Psoas muscle (tissue), 7 donors: ENCODE measurements at regions not wholly inside any gene's neighbourhood (a gene's known extent, or its start where the extent isn't known, plus 50 kb on each side); places are given as distances from the start of the nearest gene placed in this dataset.

Experiments used
- ATAC-seq, 4 donors: fragments of 200-7000 bp; cut with Tn5 transposase; one replicate each; pipeline ENCODE4 v1.9.1; 2020; ENCODE audit warnings: moderate library complexity in 3 of 4, mild to moderate bottlenecking in 2 of 4
- DNase-seq, 2 donors: peaks; one replicate each; pipeline ENCODE4 v3.0.0-alpha.2; 2020
- H3K27ac ChIP-seq: fragments of 200-600 bp; one replicate; pipeline ENCODE4 v1.8.0; 2022
- H3K27me3 ChIP-seq, 3 donors: fragments of 200-600 bp in 1 of 3; one replicate each; pipeline versions ENCODE4 v1.6.1 to v1.8.0; 2013 to 2022; ENCODE audit warnings: low read length in 2 of 3, mild to moderate bottlenecking in 2 of 3, moderate library complexity in 1 of 3; ENCODE audit not compliant: insufficient read depth in 3 of 3
- H3K36me3 ChIP-seq, 2 donors: fragments of 200-600 bp in 1 of 2; one replicate each; pipeline versions ENCODE4 v1.6.1 to v1.8.0; 2013 to 2022; ENCODE audit warnings: low read depth in 1 of 2, mild to moderate bottlenecking in 1 of 2, moderate library complexity in 1 of 2; ENCODE audit not compliant: insufficient read depth in 1 of 2
- H3K4me1 ChIP-seq: fragments of 200-600 bp; one replicate; pipeline ENCODE4 v1.8.0; 2022
- H3K4me3 ChIP-seq: fragments of 200-600 bp; one replicate; pipeline ENCODE4 v1.8.0; 2022; ENCODE audit warnings: mild to moderate bottlenecking
- H3K9me3 ChIP-seq: fragments of 200-600 bp; one replicate; pipeline ENCODE4 v1.8.0; 2022
- WGBS, 3 donors: extraction: QIAGEN DNeasy Blood & Tissue Kit; methylation state at CpG; one replicate each; pipeline versions ENCODE4 v1.1.6 to v1.1.7; 2013; 5-methylcytosine and 5-hydroxymethylcytosine counted together
- intact Hi-C, 2 donors: fragments of 100-400 bp; cut with DNase I; formaldehyde crosslinking; loops; one replicate each; pipeline versions ENCODE4 v1.11.0 to v1.14.2; 2022
- TF ChIP-seq, protein P1 (sequence below): fragments of 200-600 bp; IDR thresholded peaks from one replicate; pipeline ENCODE4 v1.8.0; 2022; ENCODE audit warnings: antibody characterized with exemption
- donor health status: healthy with polysubstance abuse.
- donor health status: DM: no; HTN: no; CAD: no; lungs with moderate emphysema.
- donor health status: Bipolar disorder and iron deficiency.
- donor health status: healthy.
- donor health status: DM: yes; HTN: yes; CAD: no.
- donor health status: DM: no; HTN: no; CAD: no.
- donor health status: DM: yes; HTN: yes; CAD: no.

DNA sequence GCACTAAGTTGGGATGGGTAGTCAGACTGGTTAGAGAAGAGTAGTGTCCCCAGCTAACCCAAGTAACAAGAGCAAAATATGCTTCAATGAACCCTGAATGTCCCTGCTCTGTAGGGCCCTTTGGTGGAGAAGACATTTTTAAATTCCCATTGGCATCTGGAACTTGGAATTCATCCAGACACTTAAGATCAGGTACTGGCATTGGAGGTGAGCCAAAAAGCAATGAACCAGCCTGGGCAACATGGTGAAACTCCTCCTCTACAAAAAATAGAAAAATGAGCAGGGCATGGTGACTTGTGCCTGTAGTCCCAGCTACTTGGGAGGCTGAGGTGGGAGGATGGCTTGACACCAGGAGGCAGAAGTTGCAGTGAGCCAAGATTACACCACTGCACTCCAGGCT, 58.9 kb upstream of the ZNF618 start:
- no peak overlapping the region for H3K4me3 ChIP-seq
- DNase-seq (no peak), ATAC-seq (no peak)
- H3K4me1 ChIP-seq = no peaks in the 10 kb centered on the region
- no peak overlapping the region for H3K27ac ChIP-seq
- intact Hi-C loops = no loop called here
- peaks cover 0 to 2% (median 0%) of the 10 kb centered on the region in 3 donors for H3K27me3 ChIP-seq
- H3K9me3 ChIP-seq = no peaks in the 10 kb centered on the region
- TF ChIP-seq, protein P1, sequence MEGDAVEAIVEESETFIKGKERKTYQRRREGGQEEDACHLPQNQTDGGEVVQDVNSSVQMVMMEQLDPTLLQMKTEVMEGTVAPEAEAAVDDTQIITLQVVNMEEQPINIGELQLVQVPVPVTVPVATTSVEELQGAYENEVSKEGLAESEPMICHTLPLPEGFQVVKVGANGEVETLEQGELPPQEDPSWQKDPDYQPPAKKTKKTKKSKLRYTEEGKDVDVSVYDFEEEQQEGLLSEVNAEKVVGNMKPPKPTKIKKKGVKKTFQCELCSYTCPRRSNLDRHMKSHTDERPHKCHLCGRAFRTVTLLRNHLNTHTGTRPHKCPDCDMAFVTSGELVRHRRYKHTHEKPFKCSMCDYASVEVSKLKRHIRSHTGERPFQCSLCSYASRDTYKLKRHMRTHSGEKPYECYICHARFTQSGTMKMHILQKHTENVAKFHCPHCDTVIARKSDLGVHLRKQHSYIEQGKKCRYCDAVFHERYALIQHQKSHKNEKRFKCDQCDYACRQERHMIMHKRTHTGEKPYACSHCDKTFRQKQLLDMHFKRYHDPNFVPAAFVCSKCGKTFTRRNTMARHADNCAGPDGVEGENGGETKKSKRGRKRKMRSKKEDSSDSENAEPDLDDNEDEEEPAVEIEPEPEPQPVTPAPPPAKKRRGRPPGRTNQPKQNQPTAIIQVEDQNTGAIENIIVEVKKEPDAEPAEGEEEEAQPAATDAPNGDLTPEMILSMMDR = no peak
- H3K36me3 ChIP-seq = no peaks in the 10 kb centered on the region

DNA sequence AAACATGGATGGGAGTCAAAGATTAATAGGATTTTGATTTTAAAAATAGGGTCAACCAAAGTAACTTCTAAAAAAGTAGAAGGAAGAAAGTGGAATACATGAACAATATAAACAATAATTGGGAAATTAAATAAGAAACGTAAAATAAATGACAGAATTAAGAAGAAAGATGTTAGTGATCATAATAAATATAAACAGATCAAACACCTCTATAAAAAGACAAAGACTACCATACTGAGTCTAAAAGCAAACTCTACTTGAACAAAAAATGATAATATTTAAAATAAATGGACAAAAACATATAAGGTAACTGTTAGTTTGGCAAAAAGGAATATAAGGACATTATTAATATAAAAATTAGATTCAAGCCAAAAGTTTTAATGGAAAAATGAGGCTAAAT, 57.7 kb upstream of the ZNF618 start:
- Histone ChIP-seq H3K9me3 (no peaks in the 10 kb centered on the region), H3K27ac (no peak overlapping the region), H3K4me1 (no peaks in the 10 kb centered on the region), H3K4me3 (no peak overlapping the region), H3K36me3 (no peaks in the 10 kb centered on the region), H3K27me3 (peaks cover 0 to 2% (median 0%) of the 10 kb centered on the region in 3 donors)
- intact Hi-C loops = no loop called here
- WGBS, 3 donors = 75 to 90% (median 87%) methylated on average over 1 of the region's 1 CpG
- ATAC-seq = no peak
- DNase-seq = no peak
- TF ChIP-seq, protein P1 = no peak

DNA sequence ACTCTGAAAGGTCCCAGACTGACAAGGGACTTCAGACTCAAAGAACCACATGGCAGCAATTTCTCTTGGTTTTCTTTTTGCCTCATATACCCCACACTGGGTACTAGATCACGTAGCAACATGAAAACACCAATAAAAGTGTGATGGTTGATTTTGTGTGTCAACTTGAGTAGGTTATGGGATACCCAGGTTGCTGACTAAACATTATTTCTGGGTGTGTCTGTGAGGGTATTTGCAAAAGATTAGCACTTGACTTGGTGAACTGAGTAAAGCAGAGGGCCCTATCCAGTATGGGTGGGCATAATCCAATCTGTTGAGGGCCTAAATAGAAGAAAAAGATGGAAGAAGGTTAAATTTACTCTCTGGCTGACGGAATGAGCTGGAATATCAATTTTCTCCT, 53.8 kb upstream of the ZNF618 start:
- no peaks in the 10 kb centered on the region for H3K27me3 ChIP-seq
- 79 to 87% (median 81%) methylated on average over 2 of the region's 2 CpGs for WGBS, 3 donors
- intact Hi-C loops = no loop called here

DNA sequence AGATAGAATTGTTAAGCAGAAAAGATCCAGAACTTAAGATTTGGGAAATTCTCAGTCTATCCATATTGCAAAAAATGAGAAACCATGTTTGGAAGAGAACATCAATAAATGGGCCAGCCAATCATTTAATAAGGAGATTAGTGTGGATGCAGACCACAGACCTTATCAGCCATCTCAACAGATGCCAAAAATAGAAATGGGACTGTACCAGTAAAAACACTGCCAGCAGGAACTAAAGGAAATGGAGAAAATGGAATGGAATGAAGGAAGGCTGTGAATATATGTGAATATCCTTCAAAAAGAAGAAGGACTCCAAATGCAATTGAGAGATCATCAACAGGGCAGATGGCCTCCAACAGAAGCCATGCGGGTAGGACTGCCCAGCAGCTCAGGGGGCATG, 52.7 kb upstream of the ZNF618 start:
- no peak overlapping the region for H3K4me3 ChIP-seq
- no peaks in the 10 kb centered on the region for H3K36me3 ChIP-seq
- ATAC-seq (no peak), DNase-seq (no peak)
- H3K27me3 ChIP-seq = no peaks in the 10 kb centered on the region
- TF ChIP-seq, protein P1 = no peak
- intact Hi-C loops = no loop called here
- H3K27ac ChIP-seq = no peak overlapping the region
- H3K4me1 ChIP-seq = no peaks in the 10 kb centered on the region
- H3K9me3 ChIP-seq = no peaks in the 10 kb centered on the region
- WGBS, 3 donors = 90 to 100% (median 100%) methylated on average over 1 of the region's 1 CpG

More for the DNA sequence above, 53.8 kb upstream of the ZNF618 start:
- H3K27ac ChIP-seq = no peak overlapping the region
- TF ChIP-seq, protein P1 = no peak
- no peaks in the 10 kb centered on the region for H3K4me1 ChIP-seq
- H3K9me3 ChIP-seq = no peaks in the 10 kb centered on the region
- H3K4me3 ChIP-seq = no peak overlapping the region
- ATAC-seq (no peak), DNase-seq (no peak)
- H3K36me3 ChIP-seq = no peaks in the 10 kb centered on the region
